Smooth muscle cell (in vitro differentiated cells): ENCODE measurements at regions not wholly inside any gene's neighbourhood (a gene's known extent, or its start where the extent isn't known, plus 50 kb on each side); places are given as distances from the start of the nearest gene placed in this dataset.

Experiments used
- DNase-seq: peaks from one replicate; lab custom pipeline; 2025; ENCODE audit not compliant: unreplicated experiment; lab: John Stamatoyannopoulos, UW
- H2AFZ ChIP-seq: fragments of 200-600 bp; sonication (generic); 2 replicates; pipeline ENCODE4 v1.6.0; 2016; ENCODE audit warnings: antibody characterized with exemption, low read depth, mild to moderate bottlenecking
- H3F3A ChIP-seq: fragments of 200-600 bp; sonication (generic); 2 replicates; pipeline ENCODE4 v1.6.0; 2017; ENCODE audit warnings: antibody characterized with exemption, low read depth
- H3K27ac ChIP-seq: fragments of 200-600 bp; sonication (generic); 2 replicates; pipeline ENCODE4 v1.5.1; 2016; ENCODE audit warnings: low read depth, mild to moderate bottlenecking
- H3K27me3 ChIP-seq: fragments of 200-600 bp; sonication (generic); 2 replicates; pipeline ENCODE4 v1.6.1; 2016; ENCODE audit warnings: low read depth, mild to moderate bottlenecking
- H3K36me3 ChIP-seq: fragments of 200-600 bp; sonication (generic); 2 replicates; pipeline ENCODE4 v1.5.1; 2016; ENCODE audit warnings: low read depth
- H3K4me1 ChIP-seq: fragments of 200-600 bp; sonication (generic); 2 replicates; pipeline ENCODE4 v1.5.1; 2016; ENCODE audit warnings: low read depth
- H3K4me2 ChIP-seq: fragments of 200-600 bp; sonication (generic); 2 replicates; pipeline ENCODE4 v1.6.0; 2016; ENCODE audit warnings: mild to moderate bottlenecking
- H3K4me3 ChIP-seq: fragments of 200-600 bp; sonication (generic); 2 replicates; pipeline ENCODE4 v1.5.1; 2016; ENCODE audit warnings: mild to moderate bottlenecking
- H3K79me2 ChIP-seq: fragments of 200-600 bp; sonication (generic); 2 replicates; pipeline ENCODE4 v1.6.0; 2016; ENCODE audit warnings: low read depth, mild to moderate bottlenecking
- H3K9ac ChIP-seq: fragments of 200-600 bp; sonication (generic); 2 replicates; pipeline ENCODE4 v1.6.0; 2016; ENCODE audit warnings: low read depth
- H3K9me3 ChIP-seq: fragments of 200-600 bp; sonication (generic); replicated peaks from 2 replicates; pipeline ENCODE4 v1.5.1; 2016; ENCODE audit warnings: low read depth
- H4K20me1 ChIP-seq: fragments of 200-600 bp; sonication (generic); 2 replicates; pipeline ENCODE4 v1.6.0; 2016; ENCODE audit warnings: low read depth
- CTCF ChIP-seq: fragments of 200-600 bp; sonication (generic); IDR thresholded peaks from 2 replicates; pipeline ENCODE4 v1.5.1; 2017; ENCODE audit warnings: borderline replicate concordance, mild to moderate bottlenecking, antibody characterized with exemption; ENCODE audit not compliant: insufficient read depth, poor library complexity, severe bottlenecking
- WGBS: methylation state at CpG from one replicate; pipeline ENCODE4 v1.1.7; 2016; ENCODE audit warnings: low lambda C conversion rate; 5-methylcytosine and 5-hydroxymethylcytosine counted together

GRCh38 chrX:21150208-21150607 lies 224.0 kb upstream of the CNKSR2 start:
- H3K4me3 ChIP-seq = no peak overlapping the region
- H2AFZ ChIP-seq = no peak overlapping the region
- no peak overlapping the region for H3K27ac ChIP-seq
- TF ChIP-seq CTCF = no peak
- no peak for DNase-seq
- no peak overlapping the region for H3K4me2 ChIP-seq
- no peaks in the 10 kb centered on the region for H3K79me2 ChIP-seq
- H3K27me3 ChIP-seq = no peaks in the 10 kb centered on the region
- H3K36me3 ChIP-seq = no peaks in the 10 kb centered on the region
- no peaks in the 10 kb centered on the region for H4K20me1 ChIP-seq
- 67% methylated on average over 3 of the region's 3 CpGs for WGBS
- H3F3A ChIP-seq = no peaks in the 10 kb centered on the region
- H3K9me3 ChIP-seq = no peaks in the 10 kb centered on the region
- peaks cover 6% of the 10 kb centered on the region for H3K4me1 ChIP-seq
- no peak overlapping the region for H3K9ac ChIP-seq

- H3K9me3 ChIP-seq = no peaks in the 10 kb centered on the region
- H3F3A ChIP-seq = no peaks in the 10 kb centered on the region
- H3K36me3 ChIP-seq = no peaks in the 10 kb centered on the region
- no peak for TF ChIP-seq CTCF
- no peak overlapping the region for H3K4me3 ChIP-seq
- no peak overlapping the region for H2AFZ ChIP-seq
- no peak overlapping the region for H3K27ac ChIP-seq
- 33% methylated on average over 1 of the region's 1 CpG for WGBS
- H3K9ac ChIP-seq = no peak overlapping the region
- no peak overlapping the region for H3K4me2 ChIP-seq
- no peaks in the 10 kb centered on the region for H4K20me1 ChIP-seq
- peaks cover 6% of the 10 kb centered on the region for H3K4me1 ChIP-seq
- DNase-seq = no peak
- H3K27me3 ChIP-seq = no peaks in the 10 kb centered on the region
- H3K79me2 ChIP-seq = no peaks in the 10 kb centered on the region
These were observed 223.2 kb upstream of the CNKSR2 start for GRCh38 chrX:21151051-21151450.

GRCh38 chrX:21153033-21153432 lies 221.2 kb upstream of the CNKSR2 start:
- WGBS = 93% methylated on average over 3 of the region's 3 CpGs
- Histone ChIP-seq H3K9me3 (no peaks in the 10 kb centered on the region), H2AFZ (no peak overlapping the region), H3K79me2 (no peaks in the 10 kb centered on the region), H3K36me3 (no peaks in the 10 kb centered on the region), H3K4me2 (peak overlapping the region; percentile 21), H4K20me1 (no peaks in the 10 kb centered on the region), H3K27ac (peak overlapping the region; percentile 34), H3K27me3 (no peaks in the 10 kb centered on the region), H3K4me1 (peaks cover 6% of the 10 kb centered on the region), H3K9ac (no peak overlapping the region), H3K4me3 (no peak overlapping the region), H3F3A (no peaks in the 10 kb centered on the region)
- no peak for DNase-seq
- no peak for TF ChIP-seq CTCF

- no peaks in the 10 kb centered on the region for H3K27me3 ChIP-seq
- TF ChIP-seq CTCF = no peak
- no peak overlapping the region for H3K4me3 ChIP-seq
- no peaks in the 10 kb centered on the region for H3F3A ChIP-seq
- no peak overlapping the region for H3K9ac ChIP-seq
- H3K4me1 ChIP-seq = peaks cover 6% of the 10 kb centered on the region
- no peak for DNase-seq
- H3K79me2 ChIP-seq = no peaks in the 10 kb centered on the region
- no peak overlapping the region for H2AFZ ChIP-seq
- H3K4me2 ChIP-seq = peak overlapping the region; percentile 21
- H3K27ac ChIP-seq = peak overlapping the region; percentile 34
- no peaks in the 10 kb centered on the region for H3K9me3 ChIP-seq
- WGBS = 57% methylated on average over 2 of the region's 2 CpGs
- no peaks in the 10 kb centered on the region for H4K20me1 ChIP-seq
- H3K36me3 ChIP-seq = no peaks in the 10 kb centered on the region
These were observed 220.7 kb upstream of the CNKSR2 start for GRCh38 chrX:21153503-21153902.
